H9 (cell line): ENCODE measurements at regions not wholly inside any gene's neighbourhood (a gene's known extent, or its start where the extent isn't known, plus 50 kb on each side); places are given as distances from the start of the nearest gene placed in this dataset.

Experiments
- DNase-seq: peaks from one replicate; pipeline ENCODE4 v3.0.0-alpha.2; 2017
- H2AFZ ChIP-seq: one replicate; pipeline ENCODE4 v1.6.1; 2013; ENCODE audit warnings: mild to moderate bottlenecking, low read length, control low read depth, moderate library complexity
- H2AK5ac ChIP-seq: 2 replicates; pipeline ENCODE4 v1.6.1; 2013; ENCODE audit warnings: low read length, control low read depth, mixed read lengths; ENCODE audit not compliant: insufficient read length
- H2BK120ac ChIP-seq: one replicate; pipeline ENCODE4 v1.6.1; 2013; ENCODE audit warnings: low read depth, mild to moderate bottlenecking, low read length, control low read depth, inconsistent platforms; ENCODE audit not compliant: poor library complexity, severe bottlenecking
- H2BK12ac ChIP-seq: 2 replicates; pipeline ENCODE4 v1.6.1; 2013; ENCODE audit warnings: low read length, control low read depth, mixed read lengths, low read depth; ENCODE audit not compliant: insufficient read length
- H2BK15ac ChIP-seq: 2 replicates; pipeline ENCODE4 v1.6.1; 2013; ENCODE audit warnings: low read depth, low read length, control low read depth
- H2BK20ac ChIP-seq: one replicate; pipeline ENCODE4 v1.6.1; 2013; ENCODE audit warnings: low read depth, mild to moderate bottlenecking, low read length, control low read depth, inconsistent platforms; ENCODE audit not compliant: poor library complexity, severe bottlenecking
- H2BK5ac ChIP-seq: 2 replicates; pipeline ENCODE4 v1.6.1; 2013; ENCODE audit warnings: low read length, control low read depth, mixed read lengths; ENCODE audit not compliant: insufficient read length
- H3K14ac ChIP-seq: 2 replicates; pipeline ENCODE4 v1.6.1; 2013; ENCODE audit warnings: low read length, control low read depth; ENCODE audit not compliant: insufficient read depth
- H3K18ac ChIP-seq: 2 replicates; pipeline ENCODE4 v1.6.1; 2013; ENCODE audit warnings: low read depth, mild to moderate bottlenecking, mixed read lengths, low read length, control low read depth; ENCODE audit not compliant: insufficient read length
- H3K23ac ChIP-seq: 2 replicates; pipeline ENCODE4 v1.6.1; 2013; ENCODE audit warnings: low read length, control low read depth, mixed read lengths, low read depth; ENCODE audit not compliant: insufficient read length
- H3K23me2 ChIP-seq: 2 replicates; pipeline ENCODE4 v1.6.1; 2013; ENCODE audit warnings: low read depth, mild to moderate bottlenecking, mixed read lengths, low read length, control low read depth; ENCODE audit not compliant: insufficient read length, poor library complexity, severe bottlenecking
- H3K27ac ChIP-seq: 2 replicates; pipeline ENCODE4 v1.5.1; 2013; ENCODE audit warnings: low read length, control low read depth, mixed read lengths, low read depth; ENCODE audit not compliant: insufficient read length
- H3K27me3 ChIP-seq: 2 replicates; pipeline ENCODE4 v1.6.1; 2013; ENCODE audit warnings: low read length, control low read depth, inconsistent platforms; ENCODE audit not compliant: insufficient read depth
- H3K4ac ChIP-seq: 2 replicates; pipeline ENCODE4 v1.6.1; 2013; ENCODE audit warnings: low read depth, mild to moderate bottlenecking, control low read depth, inconsistent platforms, low read length, moderate library complexity
- H3K4me1 ChIP-seq: 2 replicates; pipeline ENCODE4 v1.6.1; 2013; ENCODE audit warnings: low read length, control low read depth, inconsistent platforms; ENCODE audit not compliant: insufficient read depth
- H3K4me2 ChIP-seq: 2 replicates; pipeline ENCODE4 v1.6.1; 2013; ENCODE audit warnings: low read length, control low read depth, mixed read lengths; ENCODE audit not compliant: insufficient read length, insufficient read depth
- H3K56ac ChIP-seq: 2 replicates; pipeline ENCODE4 v1.6.1; 2013; ENCODE audit warnings: low read depth, mild to moderate bottlenecking, mixed read lengths, low read length, control low read depth; ENCODE audit not compliant: insufficient read length
- H3K79me1 ChIP-seq: 2 replicates; pipeline ENCODE4 v1.6.1; 2013; ENCODE audit warnings: low read depth, mild to moderate bottlenecking, moderate library complexity, low read length, control low read depth, inconsistent platforms; ENCODE audit not compliant: insufficient read depth, poor library complexity, severe bottlenecking
- H3K79me2 ChIP-seq: 2 replicates; pipeline ENCODE4 v1.6.1; 2013; ENCODE audit warnings: low read length, control low read depth, inconsistent platforms; ENCODE audit not compliant: insufficient read depth
- H3K9ac ChIP-seq: 2 replicates; pipeline ENCODE4 v1.6.1; 2013; ENCODE audit warnings: low read length, control low read depth, mixed read lengths; ENCODE audit not compliant: insufficient read length; ENCODE audit errors: extremely low read depth
- H3K9me3 ChIP-seq: one replicate; pipeline ENCODE4 v1.6.1; 2013; ENCODE audit warnings: low read depth, low read length, inconsistent platforms; ENCODE audit not compliant: control insufficient read depth
- H3T11ph ChIP-seq: one replicate; pipeline ENCODE4 v1.6.1; 2013; ENCODE audit warnings: mild to moderate bottlenecking, low read length, control low read depth, inconsistent platforms
- H4K20me1 ChIP-seq: one replicate; pipeline ENCODE4 v1.6.1; 2013; ENCODE audit not compliant: control insufficient read depth, insufficient read length, insufficient read depth
- H4K5ac ChIP-seq: 2 replicates; pipeline ENCODE4 v1.6.1; 2013; ENCODE audit warnings: low read depth, mild to moderate bottlenecking, mixed read lengths, low read length, control low read depth; ENCODE audit not compliant: insufficient read length
- H4K8ac ChIP-seq: replicated peaks from 2 replicates; pipeline ENCODE4 v1.6.1; 2013; ENCODE audit warnings: low read length, control low read depth, mixed read lengths, low read depth; ENCODE audit not compliant: insufficient read length
- H4K91ac ChIP-seq: 2 replicates; pipeline ENCODE4 v1.6.1; 2013; ENCODE audit warnings: low read depth, mild to moderate bottlenecking, moderate library complexity, mixed read lengths, low read length, control low read depth; ENCODE audit not compliant: insufficient read length
- H3K27ac Mint-ChIP-seq, 3 experiments: 2 replicates in 2 of 3; 3 replicates in 1 of 3; pipeline ENCODE4 v1.8.0; 2020 to 2021; ENCODE audit warnings: mixed read lengths in 3 of 3, mild to moderate bottlenecking in 1 of 3, moderate library complexity in 1 of 3
- H3K27me3 Mint-ChIP-seq: 2 replicates; pipeline ENCODE4 v1.8.0; 2021; ENCODE audit warnings: low read depth, mild to moderate bottlenecking, moderate library complexity, mixed read lengths
- H3K36me3 Mint-ChIP-seq, 3 experiments: 2 replicates in 2 of 3; 3 replicates in 1 of 3; pipeline ENCODE4 v1.8.0; 2020 to 2021; ENCODE audit warnings: low read depth in 3 of 3, mixed read lengths in 3 of 3; ENCODE audit not compliant: insufficient read depth in 1 of 3
- H3K4me1 Mint-ChIP-seq, 2 experiments: 2 replicates each; pipeline ENCODE4 v1.8.0; 2020; ENCODE audit warnings: mixed read lengths in 2 of 2
- H3K4me3 Mint-ChIP-seq, 2 experiments: 2 replicates in 1 of 2; 3 replicates in 1 of 2; pipeline ENCODE4 v1.8.0; 2020 to 2021; ENCODE audit warnings: mild to moderate bottlenecking in 2 of 2, mixed read lengths in 2 of 2, moderate library complexity in 1 of 2
- H3K9me3 Mint-ChIP-seq, 2 experiments: 2 replicates in 1 of 2; 3 replicates in 1 of 2; pipeline ENCODE4 v1.8.0; 2020; ENCODE audit warnings: mild to moderate bottlenecking in 2 of 2, mixed read lengths in 2 of 2, moderate library complexity in 1 of 2
- CTCF ChIP-seq: fragments of 200-600 bp; sonication (generic); conservative IDR thresholded peaks from 3 replicates; pipeline ENCODE4 v1.8.0; 2021; ENCODE audit warnings: antibody characterized with exemption, mild to moderate bottlenecking
- WGBS: extraction: QIAGEN DNeasy Blood & Tissue Kit; methylation state at CpG from one replicate; pipeline ENCODE4 v1.1.7; 2013; ENCODE audit warnings: missing lambda C conversion rate, low lambda C conversion rate, mixed read lengths; ENCODE audit not compliant: insufficient read length; ENCODE audit errors: extremely low coverage; 5-methylcytosine and 5-hydroxymethylcytosine counted together

GRCh38 chr18:37637478-37637850 lies 71.9 kb upstream of the CELF4 start:
- no peaks in the 10 kb centered on the region for H3K79me1 ChIP-seq
- H2BK5ac ChIP-seq = no peak overlapping the region
- H3K18ac ChIP-seq = no peak overlapping the region
- no peaks in the 10 kb centered on the region; the same call in none of the 2 replicates for H3K27me3 Mint-ChIP-seq
- no peak overlapping the region for H2BK12ac ChIP-seq
- no peak overlapping the region for H4K5ac ChIP-seq
- WGBS = no CpG with 5 or more reads among the region's 4 CpGs
- H3K9ac ChIP-seq = no peak overlapping the region
- H4K91ac ChIP-seq = no peak overlapping the region
- H3K9me3 Mint-ChIP-seq = peaks cover 0 to 2% of the 10 kb centered on the region in 2 experiments; a peak in 1 of 5 replicates
- H3K4me3 Mint-ChIP-seq = no peak overlapping the region
- no peak overlapping the region for H3K23ac ChIP-seq
- H3K4me2 ChIP-seq = no peak overlapping the region
- no peak overlapping the region for H4K8ac ChIP-seq
- H3K4ac ChIP-seq = no peak overlapping the region
- peaks cover 21 to 22% of the 10 kb centered on the region in 2 experiments for H3K4me1 Mint-ChIP-seq
- H3K27me3 ChIP-seq = no peaks in the 10 kb centered on the region
- H3K14ac ChIP-seq = no peak overlapping the region
- no peaks in the 10 kb centered on the region for H3K9me3 ChIP-seq
- no peak overlapping the region for H3K27ac ChIP-seq
- H2BK20ac ChIP-seq = no peak overlapping the region
- no peaks in the 10 kb centered on the region for H4K20me1 ChIP-seq
- no peak for DNase-seq
- H3K27ac Mint-ChIP-seq = no peak overlapping the region
- no peaks in the 10 kb centered on the region for H3K23me2 ChIP-seq
- H3K79me2 ChIP-seq = no peaks in the 10 kb centered on the region
- no peak overlapping the region for H2BK15ac ChIP-seq
- H3K4me1 ChIP-seq = no peaks in the 10 kb centered on the region; the same call in 1 of the 2 replicates
- no peak overlapping the region for H2AFZ ChIP-seq
- no peak overlapping the region for H2BK120ac ChIP-seq
- H3K56ac ChIP-seq = no peak overlapping the region
- no peak overlapping the region for H2AK5ac ChIP-seq
- no peak for TF ChIP-seq CTCF
- H3T11ph ChIP-seq = no peak overlapping the region
- peaks cover 0 to 3% (median 0%) of the 10 kb centered on the region in 3 experiments; a peak in 2 of 7 replicates for H3K36me3 Mint-ChIP-seq
